OCI-LY3 (cell line): ENCODE measurements at regions not wholly inside any gene's neighbourhood (a gene's known extent, or its start where the extent isn't known, plus 50 kb on each side); places are given as distances from the start of the nearest gene placed in this dataset.

Source experiments
- EZH2phosphoT487 ChIP-seq: fragments of 200-600 bp; shearing (Covaris generic); IDR thresholded peaks from 2 replicates; pipeline ENCODE4 v1.6.1; 2018; ENCODE audit warnings: antibody characterized with exemption, mixed run types, low read depth
- TF ChIP-seq, protein P1 (sequence below): fragments of 200-600, 300-600 bp; sonication (generic); IDR thresholded peaks from 2 replicates; pipeline ENCODE4 v1.5.1; 2014; ENCODE audit warnings: antibody characterized with exemption, low read length, low read depth

DNA sequence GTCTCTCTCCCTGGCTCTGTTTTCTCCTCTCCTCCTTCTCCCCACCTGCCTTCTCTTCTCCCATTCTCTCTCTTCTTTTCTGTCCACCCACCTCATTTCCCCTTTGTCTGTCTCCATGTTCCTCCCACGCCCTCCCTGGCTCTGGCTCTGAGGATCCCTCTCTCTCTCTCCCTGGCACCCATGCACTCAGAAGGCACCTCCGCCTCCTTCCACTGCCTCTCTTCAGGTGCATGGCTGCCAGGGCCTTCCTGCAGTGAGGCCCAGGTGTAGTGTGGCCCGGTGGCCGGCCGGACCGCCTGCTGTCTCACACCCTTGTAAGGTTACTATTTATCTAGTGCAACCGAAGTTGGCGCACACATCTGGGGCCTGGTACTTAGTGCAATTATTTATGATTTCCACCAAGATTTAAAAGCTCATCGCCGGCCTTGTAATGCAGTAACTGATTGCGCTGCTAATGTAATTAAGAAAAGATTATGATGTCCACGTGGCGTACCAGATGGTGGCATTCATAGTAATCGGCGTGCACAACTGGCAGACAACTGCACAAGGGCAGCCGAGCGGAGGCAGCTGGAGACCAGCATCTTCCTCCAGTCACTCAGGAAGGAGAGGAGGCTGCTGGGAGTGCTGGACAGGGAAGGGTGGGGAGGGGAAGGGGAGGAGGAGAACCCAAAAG lies 50.4 kb upstream of the MVB12B start:
- TF ChIP-seq, protein P1, sequence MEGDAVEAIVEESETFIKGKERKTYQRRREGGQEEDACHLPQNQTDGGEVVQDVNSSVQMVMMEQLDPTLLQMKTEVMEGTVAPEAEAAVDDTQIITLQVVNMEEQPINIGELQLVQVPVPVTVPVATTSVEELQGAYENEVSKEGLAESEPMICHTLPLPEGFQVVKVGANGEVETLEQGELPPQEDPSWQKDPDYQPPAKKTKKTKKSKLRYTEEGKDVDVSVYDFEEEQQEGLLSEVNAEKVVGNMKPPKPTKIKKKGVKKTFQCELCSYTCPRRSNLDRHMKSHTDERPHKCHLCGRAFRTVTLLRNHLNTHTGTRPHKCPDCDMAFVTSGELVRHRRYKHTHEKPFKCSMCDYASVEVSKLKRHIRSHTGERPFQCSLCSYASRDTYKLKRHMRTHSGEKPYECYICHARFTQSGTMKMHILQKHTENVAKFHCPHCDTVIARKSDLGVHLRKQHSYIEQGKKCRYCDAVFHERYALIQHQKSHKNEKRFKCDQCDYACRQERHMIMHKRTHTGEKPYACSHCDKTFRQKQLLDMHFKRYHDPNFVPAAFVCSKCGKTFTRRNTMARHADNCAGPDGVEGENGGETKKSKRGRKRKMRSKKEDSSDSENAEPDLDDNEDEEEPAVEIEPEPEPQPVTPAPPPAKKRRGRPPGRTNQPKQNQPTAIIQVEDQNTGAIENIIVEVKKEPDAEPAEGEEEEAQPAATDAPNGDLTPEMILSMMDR, result no peak
- no peak for TF ChIP-seq EZH2phosphoT487
